HG03175 (cell line): ENCODE measurements at regions not wholly inside any gene's neighbourhood (a gene's known extent, or its start where the extent isn't known, plus 50 kb on each side); places are given as distances from the start of the nearest gene placed in this dataset.
"Not testable (repeated sequence)": the region's sequence is repeated elsewhere in the genome, so short reads cannot be mapped to it uniquely, and the experiment has no call there.

ENCODE experiments used
- ATAC-seq: cut with Tn5 transposase; IDR thresholded peaks from one replicate; pipeline ENCODE4 v1.9.1; 2021; ENCODE audit warnings: mild to moderate bottlenecking, moderate library complexity; ENCODE audit not compliant: unreplicated experiment

DNA sequence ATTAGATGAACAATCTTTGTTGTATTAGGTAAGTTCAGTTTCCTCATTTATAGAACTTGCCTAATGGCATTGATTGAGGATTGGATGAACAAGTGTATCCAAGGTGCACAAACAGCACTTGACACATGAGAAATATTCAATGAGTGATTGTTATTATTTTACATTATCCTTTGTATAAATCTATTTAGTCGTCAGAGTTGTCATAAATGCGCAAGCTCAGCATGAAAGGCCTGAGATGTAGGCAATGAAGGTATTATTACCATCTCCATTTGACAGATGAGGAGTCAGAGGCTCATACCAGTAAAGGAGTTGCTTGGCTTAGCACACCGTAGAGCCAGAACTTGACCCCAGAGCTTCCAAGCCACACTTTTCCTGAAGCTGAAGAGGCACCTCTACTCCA, 291.4 kb downstream of the C1D start:
- no peak for ATAC-seq

DNA sequence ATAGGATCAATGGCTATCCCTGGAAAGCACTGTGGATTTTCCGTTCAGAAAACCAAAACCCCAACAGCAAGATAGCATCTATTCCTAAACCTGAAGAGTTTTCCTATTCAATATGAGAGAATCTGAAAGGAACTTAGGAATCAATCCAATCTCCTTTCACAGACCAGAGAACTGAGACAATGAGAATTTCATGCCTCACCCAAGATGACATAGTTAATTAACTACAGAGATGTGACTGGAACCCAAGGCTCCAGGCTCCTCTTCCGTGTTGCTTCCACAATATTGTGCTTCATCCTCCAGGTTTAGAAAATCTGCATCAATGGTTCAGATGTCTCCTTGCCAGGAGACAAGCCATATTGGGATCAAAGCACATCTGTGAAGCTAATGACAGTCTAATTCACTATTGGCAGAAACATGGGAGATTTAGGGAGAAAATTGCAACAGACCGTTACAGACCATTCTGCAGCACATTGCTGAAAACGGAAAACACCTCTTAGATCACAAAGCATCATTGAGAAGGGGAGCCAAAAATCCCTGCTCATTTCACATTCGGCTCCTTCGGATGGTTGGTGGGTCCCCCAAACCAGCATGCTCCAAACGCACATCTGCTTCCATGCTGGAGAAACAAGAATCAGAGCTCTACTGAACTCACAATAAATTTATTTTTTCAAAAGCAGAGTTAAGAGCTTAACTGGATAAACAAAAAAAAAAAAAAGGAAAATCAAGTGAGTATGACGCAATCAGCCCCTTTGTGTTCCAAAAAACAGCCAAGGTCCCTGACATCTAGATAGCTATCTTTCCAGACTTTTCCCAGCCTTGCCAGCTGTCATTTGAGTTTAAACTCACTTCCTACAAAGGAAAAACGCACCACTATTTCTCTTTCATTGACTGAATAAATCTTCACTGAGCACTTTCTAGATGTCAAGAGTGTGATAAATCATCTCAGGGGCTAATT, 290.3 kb downstream of the C1D start:
- ATAC-seq: no peak

DNA sequence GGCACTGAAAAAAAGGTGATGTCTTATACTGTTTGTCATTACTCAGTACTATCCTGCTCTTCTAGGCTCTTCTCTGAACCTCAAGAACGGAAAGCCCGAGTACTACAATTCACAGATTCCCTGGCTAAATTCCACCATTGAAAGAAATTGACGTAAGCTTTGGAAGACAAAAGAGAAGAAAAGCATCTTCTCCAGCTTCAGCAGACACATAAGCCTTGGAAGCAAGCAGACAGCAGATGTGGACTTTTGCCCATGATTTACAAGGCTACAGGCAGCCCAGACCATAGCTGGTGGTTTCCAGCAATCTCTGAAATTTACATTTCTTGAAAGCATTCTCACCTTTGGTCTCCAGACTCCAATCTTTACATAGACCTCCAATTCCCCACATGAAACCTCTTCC, 289.0 kb downstream of the C1D start:
- no peak for ATAC-seq

DNA sequence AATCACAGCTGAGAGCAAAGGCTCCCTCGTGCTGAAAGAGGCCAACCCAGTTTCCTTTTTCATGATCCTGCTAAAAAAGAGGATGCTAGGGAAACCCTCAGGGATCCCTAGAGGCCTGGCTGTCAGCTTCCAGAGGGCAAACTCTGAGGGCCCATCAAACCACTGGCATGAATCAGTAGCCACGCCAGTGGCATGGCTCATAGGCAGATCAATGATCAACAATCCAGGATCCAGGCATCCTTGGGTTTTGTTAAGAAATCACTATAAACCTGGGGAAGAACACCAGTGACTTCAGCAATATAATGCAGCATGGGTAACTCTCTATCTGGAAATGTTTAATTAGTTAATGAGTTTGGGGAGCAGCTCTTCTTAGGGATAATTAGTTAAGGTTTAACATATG, 286.5 kb downstream of the C1D start:
- no peak for ATAC-seq

DNA sequence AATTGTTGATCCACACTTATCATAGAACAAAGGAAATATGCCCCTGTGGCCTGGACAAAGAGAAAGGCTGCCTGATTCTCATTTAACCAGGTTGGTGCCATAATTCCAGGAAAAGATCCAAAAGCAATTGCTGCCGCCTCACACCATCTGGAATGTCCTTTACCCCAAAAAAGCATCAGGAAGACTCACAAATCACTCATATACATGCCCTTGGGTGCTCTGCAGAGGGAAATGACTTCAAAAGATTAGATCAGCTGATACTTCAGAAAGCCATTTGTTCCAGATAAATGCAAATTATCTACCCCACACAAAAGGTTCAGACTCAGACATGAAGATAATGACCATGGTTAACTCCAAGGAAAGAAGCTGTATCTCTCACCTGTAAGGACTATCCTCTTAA, 285.8 kb downstream of the C1D start:
- no peak for ATAC-seq

DNA sequence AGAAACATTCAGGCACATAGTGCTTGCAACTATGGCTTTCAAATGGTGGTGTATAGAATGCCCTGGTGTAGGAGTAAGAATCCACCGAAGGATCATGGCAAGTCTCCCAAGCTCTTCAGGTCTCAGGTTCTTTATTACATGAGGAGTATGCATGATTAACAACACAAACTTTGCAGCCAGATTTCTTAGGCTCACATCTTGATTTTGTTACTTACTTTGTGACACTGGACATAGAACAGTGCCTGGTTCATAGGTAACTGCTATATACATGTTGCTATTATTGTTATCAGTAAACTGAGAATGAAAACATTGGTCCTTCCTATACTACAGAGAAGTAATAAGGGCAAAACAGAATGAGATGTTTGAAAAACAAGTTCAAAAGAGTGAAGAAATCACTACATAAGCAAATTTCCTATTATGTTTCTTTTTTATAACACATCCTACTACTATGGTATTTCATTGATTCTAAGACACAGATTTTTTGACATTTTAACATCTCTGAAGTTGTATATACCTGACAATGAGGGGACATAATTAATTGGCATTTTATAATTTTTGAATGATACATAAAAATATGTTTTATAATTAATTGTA, 284.9 kb downstream of the C1D start:
- ATAC-seq: no peak

DNA sequence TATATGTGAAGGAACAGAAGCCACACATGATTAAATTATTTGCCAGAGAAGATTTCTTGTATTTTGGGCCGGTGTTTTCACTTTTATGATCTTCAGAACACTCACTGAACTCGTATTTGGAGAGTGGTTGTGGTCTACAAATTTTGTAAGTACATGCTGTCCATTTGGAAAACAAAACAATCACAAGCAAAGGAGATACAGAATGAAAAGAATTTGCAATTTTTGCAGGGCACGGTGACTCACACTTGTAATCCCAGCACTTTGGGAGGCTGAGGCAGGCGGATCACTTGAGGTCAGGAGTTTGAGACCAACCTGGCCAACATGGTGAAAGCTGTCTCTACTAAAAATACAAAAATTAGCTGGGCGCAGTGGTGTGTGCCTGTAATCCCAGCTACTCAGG, 282.0 kb downstream of the C1D start:
- not testable (repeated sequence) for ATAC-seq

DNA sequence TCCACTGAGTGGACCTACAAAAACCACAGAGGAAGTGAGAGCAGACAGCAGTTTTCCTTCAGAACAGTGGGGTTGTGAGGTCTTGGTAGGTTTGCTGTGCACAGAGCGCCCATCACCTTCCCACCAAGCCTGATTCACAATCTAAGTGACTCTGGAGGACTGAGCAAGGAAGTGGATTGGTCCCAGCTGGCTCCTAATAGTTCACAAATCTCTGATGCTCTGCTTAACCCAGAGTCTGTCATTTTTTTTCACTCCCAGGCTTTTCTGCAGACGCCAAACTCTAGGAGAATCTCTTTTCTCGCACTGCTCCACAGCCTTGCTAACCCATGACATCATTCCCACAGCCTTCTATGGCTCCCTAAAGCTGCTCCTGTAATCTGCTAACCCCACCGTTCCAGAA, 280.4 kb downstream of the C1D start:
- no peak for ATAC-seq

DNA sequence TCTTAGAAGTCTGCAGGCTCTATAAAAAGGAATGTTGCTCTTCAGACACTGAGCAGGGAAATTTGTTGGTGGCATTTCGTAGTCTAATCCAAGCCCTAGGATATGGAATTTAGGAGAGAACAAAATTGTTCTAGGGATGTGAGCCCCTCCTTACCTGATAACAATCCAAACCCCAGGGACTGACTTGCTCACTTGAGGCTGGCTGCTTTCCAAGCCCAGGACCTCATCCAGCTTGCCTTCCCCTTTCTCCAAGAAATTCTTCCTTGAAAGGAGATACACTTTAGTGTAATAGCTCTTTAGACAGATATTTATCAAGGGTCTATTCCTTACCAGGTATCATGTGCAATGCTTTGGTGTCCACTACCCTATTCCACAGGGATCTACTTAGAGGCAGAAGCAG, 279.8 kb downstream of the C1D start:
- ATAC-seq: no peak

DNA sequence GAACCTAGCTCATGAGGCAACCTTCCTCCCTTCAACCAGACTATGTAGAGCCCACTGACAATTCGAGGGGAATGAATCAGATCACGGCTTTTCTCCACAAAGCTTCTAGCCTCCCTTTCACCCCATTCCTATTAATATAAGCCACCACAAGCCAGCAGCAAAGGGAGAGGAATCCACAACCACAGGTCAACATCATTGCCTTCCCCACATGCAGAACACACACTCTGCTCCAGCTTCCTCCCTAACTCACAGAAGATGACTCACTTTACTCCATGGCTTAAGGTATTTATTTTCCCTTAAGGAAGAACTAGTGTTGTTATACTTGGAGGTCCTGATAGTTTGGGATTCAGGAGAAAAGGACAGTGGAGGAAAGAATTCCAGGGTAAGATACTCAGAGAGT, 272.2 kb downstream of the C1D start:
- no peak for ATAC-seq

DNA sequence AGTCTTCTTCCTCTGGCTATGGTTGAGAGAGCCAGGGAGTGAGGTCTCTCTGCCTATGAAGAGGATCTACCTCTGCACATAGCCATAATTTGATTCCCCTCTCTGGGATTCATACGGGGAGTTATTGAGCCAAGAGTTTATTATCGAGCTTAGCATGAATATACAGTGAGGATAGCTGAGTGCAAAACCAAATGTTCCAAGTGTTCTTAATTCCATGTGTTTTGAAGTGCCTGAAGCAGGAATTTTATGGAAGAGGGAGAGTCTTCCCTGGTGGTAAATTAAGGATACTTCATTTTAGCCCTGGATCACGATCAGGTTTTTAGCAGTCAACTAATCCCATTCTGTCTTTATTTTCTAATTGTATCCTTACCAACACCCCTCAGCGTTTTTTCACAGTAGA, 270.6 kb downstream of the C1D start:
- ATAC-seq: no peak

DNA sequence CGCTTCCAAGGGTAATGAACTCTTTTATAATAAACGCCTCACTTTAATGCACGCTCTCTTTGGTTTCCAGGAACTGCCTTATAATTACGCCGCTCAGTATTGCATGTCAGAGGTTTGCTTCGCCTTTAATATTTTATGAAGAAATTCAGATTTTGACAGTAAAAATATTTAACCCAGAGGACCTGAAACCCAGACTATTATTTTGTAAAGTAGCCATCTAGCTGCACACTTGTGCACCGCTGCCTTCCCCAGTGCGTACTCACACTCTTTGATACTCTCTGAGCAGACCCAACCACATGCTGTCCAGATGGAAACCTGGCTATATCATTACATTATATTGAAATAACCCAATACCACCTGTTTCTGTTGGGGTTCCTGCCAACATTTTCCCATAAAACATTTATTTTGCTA, 270.1 kb downstream of the C1D start:
- no peak for ATAC-seq

DNA sequence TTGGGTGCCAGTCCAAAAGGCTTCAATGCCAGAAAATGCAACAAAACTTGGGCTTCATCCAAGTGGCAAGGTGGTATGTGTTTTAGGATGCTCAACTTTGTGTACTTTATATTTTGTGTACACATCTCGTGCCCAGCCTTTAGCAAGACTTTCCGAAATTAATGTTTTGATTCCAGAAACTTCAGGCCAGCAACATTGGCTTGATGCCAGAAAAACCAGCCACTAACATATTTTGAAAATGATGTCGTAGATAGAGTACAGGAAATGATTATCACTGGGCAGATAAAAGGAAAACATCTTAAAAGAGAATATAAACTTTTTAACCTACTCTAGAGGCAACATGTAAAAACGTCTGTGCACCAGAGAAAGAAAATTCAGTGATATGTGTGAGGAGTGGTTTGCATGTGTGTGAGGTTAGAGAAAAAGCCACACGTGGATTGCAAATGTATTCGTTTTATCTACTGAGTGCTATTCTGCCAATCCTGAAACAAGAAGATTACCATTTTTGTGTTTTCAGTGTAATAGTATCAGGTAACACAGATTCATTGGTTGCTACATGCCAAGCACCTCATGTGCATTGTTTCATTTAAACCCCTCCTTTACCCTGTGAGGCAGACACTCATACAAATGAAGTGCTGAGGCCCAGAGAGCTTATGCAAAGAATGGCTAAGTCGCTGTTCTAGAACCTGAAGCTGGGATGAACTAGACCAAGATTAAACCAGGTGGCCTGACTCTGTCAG, 264.8 kb downstream of the C1D start:
- no peak for ATAC-seq

DNA sequence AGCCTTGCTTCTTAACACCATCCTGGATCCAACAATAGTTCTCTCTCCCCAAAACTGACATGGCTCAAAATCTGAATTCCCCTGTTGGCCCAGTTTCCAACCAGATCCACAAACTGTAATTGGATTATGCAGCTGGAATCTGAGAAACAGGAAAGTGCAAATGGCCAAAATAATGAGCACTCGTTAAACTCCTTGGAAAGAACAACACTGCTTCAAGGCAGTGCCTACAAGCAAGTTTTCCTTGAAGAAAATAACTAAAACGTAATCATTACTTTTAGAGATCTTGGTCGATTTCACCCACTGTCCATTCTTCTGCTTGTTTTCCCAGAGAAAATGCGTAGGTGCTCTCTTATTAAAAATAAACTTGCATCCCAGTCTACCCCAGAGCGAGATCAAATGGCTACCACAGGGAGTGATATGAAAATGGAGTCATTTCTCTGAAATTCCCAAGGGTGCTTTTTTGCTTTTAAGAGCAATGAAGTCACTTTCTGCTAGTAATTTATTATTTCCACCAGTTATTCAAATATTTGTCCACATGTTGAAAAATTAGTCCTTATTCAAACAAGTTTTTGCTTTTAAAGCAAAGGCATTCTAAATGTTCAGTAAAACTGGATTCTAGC, 264.2 kb downstream of the C1D start:
- ATAC-seq: no peak

DNA sequence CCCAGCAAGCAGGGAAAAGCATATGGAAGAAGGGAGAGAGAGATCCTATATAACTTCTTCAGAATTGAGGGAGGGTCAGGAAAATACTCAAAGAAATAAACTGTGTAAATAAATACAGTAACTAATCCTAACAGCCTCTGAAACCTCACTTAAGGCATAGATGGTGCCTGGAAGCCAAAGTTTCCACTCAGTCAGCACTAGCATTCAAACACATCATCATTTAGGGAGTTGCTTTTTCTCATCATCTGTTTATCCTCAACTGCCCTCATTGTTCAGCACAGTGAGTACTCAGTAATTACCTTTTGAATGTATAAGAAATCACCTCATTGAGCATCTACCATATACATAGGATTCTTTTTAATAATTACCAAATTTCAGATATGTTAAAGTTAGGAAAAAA, 262.9 kb downstream of the C1D start:
- ATAC-seq: no peak

DNA sequence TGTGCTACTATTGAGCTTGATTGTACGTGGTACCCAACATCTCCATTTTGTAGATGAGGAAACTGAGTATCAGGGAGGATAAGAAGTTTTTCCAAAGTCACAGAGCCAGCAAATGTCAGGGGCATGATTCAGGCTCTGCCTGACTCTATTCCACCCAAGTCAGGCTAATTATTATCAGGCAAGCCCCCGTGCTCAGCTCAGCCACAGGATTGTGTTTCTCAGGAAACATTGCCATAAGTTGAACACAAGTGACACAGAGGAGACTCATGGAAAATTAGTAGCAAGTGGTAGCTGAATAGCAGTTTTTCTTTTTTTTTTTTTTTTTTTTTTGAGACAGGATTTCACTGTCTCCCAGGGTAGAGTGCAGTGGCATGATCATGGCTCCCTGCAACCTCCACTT, 260.5 kb downstream of the C1D start:
- ATAC-seq: no peak

DNA sequence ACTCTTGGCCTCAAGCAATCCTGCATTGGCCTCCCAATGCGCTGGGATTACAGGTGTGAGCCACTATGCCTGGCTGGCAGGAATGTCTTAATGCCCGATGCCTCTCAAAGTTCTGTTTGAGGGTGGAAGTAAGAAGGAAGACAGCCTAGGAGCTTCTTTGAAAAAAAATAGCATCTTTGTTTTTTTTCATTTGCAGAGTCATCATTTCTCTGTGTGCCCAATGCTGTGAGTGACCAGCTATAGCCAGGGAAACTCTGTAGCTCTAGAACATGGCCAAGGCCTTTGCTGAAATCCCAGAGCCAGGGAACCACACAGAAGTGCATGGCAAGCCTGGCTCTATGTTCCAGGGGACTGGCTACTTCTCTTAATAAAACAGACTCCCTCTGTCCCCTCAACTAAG, 260.0 kb downstream of the C1D start:
- ATAC-seq: no peak

DNA sequence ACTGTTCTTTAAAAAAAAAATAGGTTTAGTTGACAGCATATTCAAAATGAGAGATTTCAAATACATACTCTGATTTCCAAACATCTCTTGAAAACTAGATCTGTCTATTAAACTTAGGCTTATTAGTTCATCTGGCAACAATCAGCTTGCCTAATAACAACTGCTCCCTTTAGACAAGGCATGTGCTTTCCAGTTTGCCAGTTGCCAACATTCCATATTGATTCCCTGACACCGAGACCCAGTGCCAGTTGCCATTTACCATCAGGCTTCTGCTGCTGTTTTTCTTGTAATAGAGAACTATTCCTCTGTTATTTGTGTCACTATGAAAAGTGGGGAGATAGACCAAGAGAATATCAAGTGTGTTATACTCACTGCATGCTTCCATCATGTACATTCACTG, 256.0 kb downstream of the C1D start:
- no peak for ATAC-seq

DNA sequence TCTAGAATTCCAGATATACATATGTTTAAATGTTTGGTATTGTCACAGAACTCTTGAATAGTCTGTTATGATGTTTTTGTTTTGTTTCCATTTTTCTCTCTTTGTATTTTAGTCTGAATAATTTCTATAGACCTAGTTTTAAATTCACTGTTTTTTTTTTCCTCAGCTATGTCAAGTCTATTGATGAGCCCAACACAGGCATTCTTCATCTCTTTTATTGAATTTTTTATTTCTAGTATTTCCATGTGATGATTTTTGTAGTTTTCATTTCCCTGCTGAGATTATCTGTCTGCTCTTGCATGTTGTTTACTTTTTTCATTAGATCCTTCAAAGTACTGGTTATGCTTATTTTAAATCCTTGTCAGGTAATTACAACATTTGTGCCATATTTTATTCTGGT, 254.7 kb downstream of the C1D start:
- ATAC-seq: no peak

DNA sequence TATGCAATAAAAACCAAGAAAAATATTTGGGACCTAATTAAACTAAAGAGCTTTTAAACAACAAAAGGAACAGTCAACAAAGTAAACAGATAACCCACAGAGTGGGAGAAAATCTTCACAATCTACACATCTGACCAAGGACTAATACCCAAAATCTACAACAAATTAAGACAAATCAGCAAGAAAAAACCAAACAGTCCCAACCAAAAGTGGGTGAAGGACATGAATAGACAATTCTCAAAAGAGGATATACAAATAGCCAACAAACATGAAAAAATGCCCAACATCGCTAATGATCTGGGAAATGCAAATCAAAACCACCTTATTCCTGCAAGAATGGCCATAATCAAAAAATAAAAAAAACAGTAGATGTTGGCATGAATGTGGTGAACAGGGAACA, 250.1 kb downstream of the C1D start:
- no peak for ATAC-seq

DNA sequence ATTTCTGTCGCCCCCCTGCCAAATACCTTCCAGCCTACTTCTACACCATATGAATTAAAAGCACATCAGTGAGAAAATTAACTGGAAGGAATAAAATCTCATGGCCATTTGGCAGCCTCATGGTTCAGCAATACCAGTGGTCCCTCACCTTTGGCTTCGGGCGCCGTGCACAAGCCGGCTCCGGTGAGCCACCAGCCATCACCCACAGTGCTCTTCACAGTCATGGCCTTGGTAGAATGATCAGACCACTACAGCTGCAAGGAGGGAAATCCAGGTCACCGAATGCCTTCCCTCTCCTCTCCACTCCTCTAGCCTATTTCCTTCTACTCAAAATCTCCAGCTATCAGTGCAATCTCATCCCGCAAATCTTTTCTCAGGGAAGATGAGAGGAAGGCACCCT, 239.1 kb downstream of the C1D start:
- no peak for ATAC-seq
